HG03565 (cell line): ENCODE measurements at regions not wholly inside any gene's neighbourhood (a gene's known extent, or its start where the extent isn't known, plus 50 kb on each side); places are given as distances from the start of the nearest gene placed in this dataset.

Experiments used
- ATAC-seq: cut with Tn5 transposase; IDR thresholded peaks from one replicate; pipeline ENCODE4 v1.9.1; 2021; ENCODE audit warnings: mild to moderate bottlenecking, moderate library complexity; ENCODE audit not compliant: unreplicated experiment

- ATAC-seq: no peak
Observed at GRCh38 chr14:85400678-85401077, 129.3 kb upstream of the FLRT2 start.

- ATAC-seq: no peak
Observed at GRCh38 chr14:85401384-85401783, 128.6 kb upstream of the FLRT2 start.

GRCh38 chr14:85402569-85403162 is 127.3 kb upstream of the FLRT2 start:
- ATAC-seq: no peak

GRCh38 chr14:85409481-85410210 is 120.3 kb upstream of the FLRT2 start:
- no peak for ATAC-seq

- no peak for ATAC-seq
Observed at GRCh38 chr14:85412756-85413155, 117.2 kb upstream of the FLRT2 start.

- ATAC-seq: no peak
Observed at GRCh38 chr14:85413836-85414526, 116.0 kb upstream of the FLRT2 start.

- ATAC-seq: no peak
Observed at GRCh38 chr14:85415015-85415712, 114.8 kb upstream of the FLRT2 start.

GRCh38 chr14:85416771-85417170 is 113.2 kb upstream of the FLRT2 start:
- no peak for ATAC-seq

- no peak for ATAC-seq
Observed at GRCh38 chr14:85417396-85417795, 112.5 kb upstream of the FLRT2 start.

- ATAC-seq: no peak
Observed at GRCh38 chr14:85418721-85419120, 111.2 kb upstream of the FLRT2 start.

- no peak for ATAC-seq
Observed at GRCh38 chr14:85420278-85420677, 109.7 kb upstream of the FLRT2 start.

GRCh38 chr14:85420707-85421106 is 109.2 kb upstream of the FLRT2 start:
- no peak for ATAC-seq

GRCh38 chr14:85421186-85421877 is 108.6 kb upstream of the FLRT2 start:
- ATAC-seq: no peak

- no peak for ATAC-seq
Observed at GRCh38 chr14:85423889-85424288, 106.1 kb upstream of the FLRT2 start.

GRCh38 chr14:85425507-85425906 is 104.4 kb upstream of the FLRT2 start:
- ATAC-seq: no peak

GRCh38 chr14:85426068-85426935 is 103.6 kb upstream of the FLRT2 start:
- ATAC-seq: no peak

GRCh38 chr14:85428926-85429325 is 101.0 kb upstream of the FLRT2 start:
- no peak for ATAC-seq

- no peak for ATAC-seq
Observed at GRCh38 chr14:85437148-85437547, 92.8 kb upstream of the FLRT2 start.

GRCh38 chr14:85438001-85438400 is 91.9 kb upstream of the FLRT2 start:
- no peak for ATAC-seq

- no peak for ATAC-seq
Observed at GRCh38 chr14:85438481-85438942, 91.4 kb upstream of the FLRT2 start.
